HL-60 (cell line): ENCODE measurements at regions not wholly inside any gene's neighbourhood (a gene's known extent, or its start where the extent isn't known, plus 50 kb on each side); places are given as distances from the start of the nearest gene placed in this dataset.

Source experiments
- GABPA ChIP-seq: IDR thresholded peaks from 2 replicates; pipeline ENCODE4 v1.6.1; 2012; ENCODE audit warnings: low read depth
- POLR2AphosphoS5 ChIP-seq: IDR thresholded peaks from 2 replicates; pipeline ENCODE4 v1.6.1; 2012; ENCODE audit warnings: low read depth
- SPI1 ChIP-seq: IDR thresholded peaks from 2 replicates; pipeline ENCODE4 v1.6.1; 2012; ENCODE audit warnings: low read depth, mild to moderate bottlenecking, borderline replicate concordance
- TF ChIP-seq, protein P1 (sequence below): IDR thresholded peaks from one replicate; pipeline ENCODE4 v1.5.1; 2011; ENCODE audit warnings: low read length, control low read depth, inconsistent platforms; ENCODE audit not compliant: insufficient read depth
- TF ChIP-seq, protein P2 (sequence below): IDR thresholded peaks from 2 replicates; pipeline ENCODE4 v1.6.1; 2012; ENCODE audit warnings: low read depth; ENCODE audit not compliant: insufficient replicate concordance

DNA sequence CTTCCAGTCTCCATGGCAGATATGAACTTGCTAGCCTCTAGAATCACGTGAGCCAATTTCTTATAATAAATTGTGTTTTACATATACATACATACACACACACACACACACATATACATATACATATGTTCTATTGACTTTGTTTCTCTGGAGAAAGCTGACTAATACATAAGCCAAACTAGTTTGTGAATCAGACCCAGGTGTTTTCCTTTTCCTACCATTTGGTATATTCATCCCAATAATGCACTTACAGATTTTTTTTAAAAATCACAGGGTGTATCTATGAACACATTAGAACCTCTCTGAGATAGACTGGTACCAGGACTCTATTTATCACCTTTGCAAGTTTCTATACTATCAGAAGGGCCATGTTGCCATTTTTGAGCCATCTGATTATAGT, 122.9 kb upstream of the KCNH8 start:
- TF ChIP-seq, protein P1, sequence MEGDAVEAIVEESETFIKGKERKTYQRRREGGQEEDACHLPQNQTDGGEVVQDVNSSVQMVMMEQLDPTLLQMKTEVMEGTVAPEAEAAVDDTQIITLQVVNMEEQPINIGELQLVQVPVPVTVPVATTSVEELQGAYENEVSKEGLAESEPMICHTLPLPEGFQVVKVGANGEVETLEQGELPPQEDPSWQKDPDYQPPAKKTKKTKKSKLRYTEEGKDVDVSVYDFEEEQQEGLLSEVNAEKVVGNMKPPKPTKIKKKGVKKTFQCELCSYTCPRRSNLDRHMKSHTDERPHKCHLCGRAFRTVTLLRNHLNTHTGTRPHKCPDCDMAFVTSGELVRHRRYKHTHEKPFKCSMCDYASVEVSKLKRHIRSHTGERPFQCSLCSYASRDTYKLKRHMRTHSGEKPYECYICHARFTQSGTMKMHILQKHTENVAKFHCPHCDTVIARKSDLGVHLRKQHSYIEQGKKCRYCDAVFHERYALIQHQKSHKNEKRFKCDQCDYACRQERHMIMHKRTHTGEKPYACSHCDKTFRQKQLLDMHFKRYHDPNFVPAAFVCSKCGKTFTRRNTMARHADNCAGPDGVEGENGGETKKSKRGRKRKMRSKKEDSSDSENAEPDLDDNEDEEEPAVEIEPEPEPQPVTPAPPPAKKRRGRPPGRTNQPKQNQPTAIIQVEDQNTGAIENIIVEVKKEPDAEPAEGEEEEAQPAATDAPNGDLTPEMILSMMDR, result no peak
- TF ChIP-seq GABPA, result no peak
- TF ChIP-seq, protein P2, sequence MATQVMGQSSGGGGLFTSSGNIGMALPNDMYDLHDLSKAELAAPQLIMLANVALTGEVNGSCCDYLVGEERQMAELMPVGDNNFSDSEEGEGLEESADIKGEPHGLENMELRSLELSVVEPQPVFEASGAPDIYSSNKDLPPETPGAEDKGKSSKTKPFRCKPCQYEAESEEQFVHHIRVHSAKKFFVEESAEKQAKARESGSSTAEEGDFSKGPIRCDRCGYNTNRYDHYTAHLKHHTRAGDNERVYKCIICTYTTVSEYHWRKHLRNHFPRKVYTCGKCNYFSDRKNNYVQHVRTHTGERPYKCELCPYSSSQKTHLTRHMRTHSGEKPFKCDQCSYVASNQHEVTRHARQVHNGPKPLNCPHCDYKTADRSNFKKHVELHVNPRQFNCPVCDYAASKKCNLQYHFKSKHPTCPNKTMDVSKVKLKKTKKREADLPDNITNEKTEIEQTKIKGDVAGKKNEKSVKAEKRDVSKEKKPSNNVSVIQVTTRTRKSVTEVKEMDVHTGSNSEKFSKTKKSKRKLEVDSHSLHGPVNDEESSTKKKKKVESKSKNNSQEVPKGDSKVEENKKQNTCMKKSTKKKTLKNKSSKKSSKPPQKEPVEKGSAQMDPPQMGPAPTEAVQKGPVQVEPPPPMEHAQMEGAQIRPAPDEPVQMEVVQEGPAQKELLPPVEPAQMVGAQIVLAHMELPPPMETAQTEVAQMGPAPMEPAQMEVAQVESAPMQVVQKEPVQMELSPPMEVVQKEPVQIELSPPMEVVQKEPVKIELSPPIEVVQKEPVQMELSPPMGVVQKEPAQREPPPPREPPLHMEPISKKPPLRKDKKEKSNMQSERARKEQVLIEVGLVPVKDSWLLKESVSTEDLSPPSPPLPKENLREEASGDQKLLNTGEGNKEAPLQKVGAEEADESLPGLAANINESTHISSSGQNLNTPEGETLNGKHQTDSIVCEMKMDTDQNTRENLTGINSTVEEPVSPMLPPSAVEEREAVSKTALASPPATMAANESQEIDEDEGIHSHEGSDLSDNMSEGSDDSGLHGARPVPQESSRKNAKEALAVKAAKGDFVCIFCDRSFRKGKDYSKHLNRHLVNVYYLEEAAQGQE, result no peak
- TF ChIP-seq POLR2AphosphoS5, result no peak
- TF ChIP-seq SPI1, result no peak
